KBM-7 (cell line): ENCODE measurements at regions not wholly inside any gene's neighbourhood (a gene's known extent, or its start where the extent isn't known, plus 50 kb on each side); places are given as distances from the start of the nearest gene placed in this dataset.

Source experiments
- DNase-seq: peaks from one replicate; pipeline ENCODE4 v3.0.0-alpha.2; 2015
- in situ Hi-C: fragments of 300-500 bp; cut with MboI; formaldehyde crosslinking; loops from 2 replicates; pipeline ENCODE4 v1.14.3; 2020; ENCODE audit warnings: low sequenced_read_pairs, low pct_unique_long_range_greater_than_20kb, mixed read lengths

- in situ Hi-C loops, result no loop called here
- DNase-seq, result no peak
Observed at GRCh38 chr15:69529141-69529540, 76.5 kb downstream of the RPLP1 start.

GRCh38 chr15:69529961-69530633 is 77.5 kb downstream of the RPLP1 start:
- no peak for DNase-seq
- in situ Hi-C loops, result no loop called here

GRCh38 chr15:69530991-69531664 is 78.5 kb downstream of the RPLP1 start:
- in situ Hi-C loops, result no loop called here
- DNase-seq, result no peak

GRCh38 chr15:69531665-69532027 is 79.0 kb downstream of the RPLP1 start:
- in situ Hi-C loops, result no loop called here

GRCh38 chr15:69532066-69532465 is 79.4 kb downstream of the RPLP1 start:
- no peak for DNase-seq
- in situ Hi-C loops, result no loop called here

More at GRCh38 chr15:69531665-69532027, 79.0 kb downstream of the RPLP1 start:
- DNase-seq, result no peak

- in situ Hi-C loops, result no loop called here
- DNase-seq, result no peak
Observed at GRCh38 chr15:69532856-69533255, 80.2 kb downstream of the RPLP1 start.

- in situ Hi-C loops, result no loop called here
Observed at GRCh38 chr15:69533522-69533921, 80.9 kb downstream of the RPLP1 start.

GRCh38 chr15:69535101-69535638 is 82.6 kb downstream of the RPLP1 start:
- in situ Hi-C loops, result no loop called here
- DNase-seq, result no peak

More at GRCh38 chr15:69533522-69533921, 80.9 kb downstream of the RPLP1 start:
- DNase-seq, result no peak

- in situ Hi-C loops, result no loop called here
- DNase-seq, result no peak
Observed at GRCh38 chr15:69535998-69536397, 83.4 kb downstream of the RPLP1 start.

- in situ Hi-C loops, result no loop called here
- no peak for DNase-seq
Observed at GRCh38 chr15:69536726-69537512, 84.3 kb downstream of the RPLP1 start.

GRCh38 chr15:69537901-69538300 is 85.3 kb downstream of the RPLP1 start:
- in situ Hi-C loops, result no loop called here
- no peak for DNase-seq

- no peak for DNase-seq
- in situ Hi-C loops, result no loop called here
Observed at GRCh38 chr15:69538379-69538778, 85.8 kb downstream of the RPLP1 start.

GRCh38 chr15:69539345-69539744 is 86.7 kb downstream of the RPLP1 start:
- no peak for DNase-seq
- in situ Hi-C loops, result no loop called here

- DNase-seq, result no peak
Observed at GRCh38 chr15:69540622-69541021, 88.0 kb downstream of the RPLP1 start.

GRCh38 chr15:69542028-69542427 is 89.4 kb downstream of the RPLP1 start:
- in situ Hi-C loops, result no loop called here

More at GRCh38 chr15:69540622-69541021, 88.0 kb downstream of the RPLP1 start:
- in situ Hi-C loops, result no loop called here

GRCh38 chr15:69543681-69544364 is 91.2 kb downstream of the RPLP1 start:
- in situ Hi-C loops, result no loop called here

More at GRCh38 chr15:69542028-69542427, 89.4 kb downstream of the RPLP1 start:
- no peak for DNase-seq

GRCh38 chr15:69544365-69545113 is 91.9 kb downstream of the RPLP1 start:
- no peak for DNase-seq
- in situ Hi-C loops, result no loop called here

More at GRCh38 chr15:69543681-69544364, 91.2 kb downstream of the RPLP1 start:
- DNase-seq, result no peak

GRCh38 chr15:69546182-69546581 is 93.6 kb downstream of the RPLP1 start:
- DNase-seq, result no peak
- in situ Hi-C loops, result no loop called here
